Mucosa of stomach (tissue), 1 donor: ENCODE measurements at regions not wholly inside any gene's neighbourhood (a gene's known extent, or its start where the extent isn't known, plus 50 kb on each side); places are given as distances from the start of the nearest gene placed in this dataset.

Experiments
- H3K27me3 ChIP-seq: one replicate; pipeline ENCODE4 v1.7.0; 2013; ENCODE audit warnings: mild to moderate bottlenecking, low read length; ENCODE audit not compliant: control insufficient read depth, insufficient read depth
- H3K36me3 ChIP-seq: one replicate; pipeline ENCODE4 v1.7.0; 2013; ENCODE audit warnings: low read length; ENCODE audit not compliant: control insufficient read depth, insufficient read depth
- H3K4me1 ChIP-seq: one replicate; pipeline ENCODE4 v1.7.0; 2013; ENCODE audit warnings: mild to moderate bottlenecking, low read length; ENCODE audit not compliant: control insufficient read depth, insufficient read depth
- H3K4me3 ChIP-seq: one replicate; pipeline ENCODE4 v1.7.0; 2013; ENCODE audit warnings: low read length
- H3K9ac ChIP-seq: one replicate; pipeline ENCODE4 v1.7.0; 2013; ENCODE audit warnings: mild to moderate bottlenecking, low read length, moderate library complexity
- H3K9me3 ChIP-seq: one replicate; pipeline ENCODE4 v1.7.0; 2013; ENCODE audit warnings: mild to moderate bottlenecking, low read length, moderate library complexity; ENCODE audit not compliant: control insufficient read depth
- donor health status: Pancreatic carcinoma.

DNA sequence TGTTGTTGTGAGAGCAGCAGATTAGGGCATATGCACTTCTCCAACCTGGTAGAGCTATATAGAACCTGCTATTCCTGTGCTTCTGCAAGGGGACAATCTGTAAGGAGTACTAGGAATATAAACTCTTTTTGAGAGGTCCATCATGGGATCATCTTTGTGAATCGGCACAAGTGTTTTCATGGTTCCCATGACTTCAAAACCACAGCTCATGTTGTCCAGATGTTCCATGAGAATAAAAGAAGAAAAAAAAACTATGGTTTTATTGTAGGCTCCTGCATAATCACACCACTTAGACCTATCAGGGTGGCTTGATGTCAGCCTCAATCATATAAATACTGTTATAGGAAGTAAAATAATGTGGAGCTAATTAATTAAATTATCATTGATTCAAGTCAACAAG lies 311.4 kb upstream of the ATP2B1 start:
- no peak overlapping the region for H3K9ac ChIP-seq
- no peaks in the 10 kb centered on the region for H3K27me3 ChIP-seq
- no peak overlapping the region for H3K4me3 ChIP-seq
- no peaks in the 10 kb centered on the region for H3K9me3 ChIP-seq
- H3K36me3 ChIP-seq, result no peaks in the 10 kb centered on the region
- no peaks in the 10 kb centered on the region for H3K4me1 ChIP-seq

DNA sequence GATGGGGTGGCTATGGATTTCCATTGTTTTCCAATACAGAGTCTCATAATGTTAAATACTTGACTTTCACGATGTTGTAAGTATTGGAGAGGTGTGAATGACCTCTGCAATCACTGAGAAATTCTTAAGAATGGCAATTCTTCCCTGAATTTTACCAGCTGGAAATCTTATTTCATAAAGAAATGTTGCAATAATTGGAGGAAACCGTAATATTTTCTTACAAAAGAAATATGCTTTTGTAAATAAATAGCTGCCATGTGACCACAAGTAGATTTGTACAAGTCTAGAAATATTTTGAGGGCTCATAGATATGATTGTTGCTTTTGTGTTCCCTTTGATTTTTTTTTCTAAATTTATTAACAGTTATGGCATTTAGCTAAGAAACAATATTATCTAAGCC lies 308.7 kb upstream of the ATP2B1 start:
- H3K9me3 ChIP-seq, result no peaks in the 10 kb centered on the region
- H3K4me3 ChIP-seq, result no peak overlapping the region
- no peaks in the 10 kb centered on the region for H3K27me3 ChIP-seq
- no peak overlapping the region for H3K9ac ChIP-seq
- H3K4me1 ChIP-seq, result no peaks in the 10 kb centered on the region
- H3K36me3 ChIP-seq, result no peaks in the 10 kb centered on the region

DNA sequence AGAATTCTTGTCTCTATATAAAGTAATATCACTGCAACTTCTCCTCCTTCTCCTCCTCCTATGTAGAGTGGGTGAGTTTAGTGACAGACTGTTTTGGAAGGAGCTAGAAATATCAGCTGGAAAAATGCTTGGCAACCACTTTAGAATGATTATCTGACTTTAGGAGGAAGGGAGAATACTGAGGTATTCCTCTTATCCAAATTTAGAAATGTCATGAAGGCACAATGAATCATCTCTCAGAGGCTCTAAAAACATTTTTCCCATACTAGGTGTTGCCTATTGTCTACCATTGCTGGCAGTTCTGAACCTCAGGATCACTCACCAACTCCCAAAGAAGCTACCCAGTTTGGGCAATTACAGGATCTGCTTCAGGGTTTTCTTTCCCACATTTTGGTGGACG lies 306.6 kb upstream of the ATP2B1 start:
- no peak overlapping the region for H3K4me3 ChIP-seq
- H3K27me3 ChIP-seq, result no peaks in the 10 kb centered on the region
- no peaks in the 10 kb centered on the region for H3K36me3 ChIP-seq
- no peak overlapping the region for H3K9ac ChIP-seq
- H3K4me1 ChIP-seq, result no peaks in the 10 kb centered on the region
- no peaks in the 10 kb centered on the region for H3K9me3 ChIP-seq

DNA sequence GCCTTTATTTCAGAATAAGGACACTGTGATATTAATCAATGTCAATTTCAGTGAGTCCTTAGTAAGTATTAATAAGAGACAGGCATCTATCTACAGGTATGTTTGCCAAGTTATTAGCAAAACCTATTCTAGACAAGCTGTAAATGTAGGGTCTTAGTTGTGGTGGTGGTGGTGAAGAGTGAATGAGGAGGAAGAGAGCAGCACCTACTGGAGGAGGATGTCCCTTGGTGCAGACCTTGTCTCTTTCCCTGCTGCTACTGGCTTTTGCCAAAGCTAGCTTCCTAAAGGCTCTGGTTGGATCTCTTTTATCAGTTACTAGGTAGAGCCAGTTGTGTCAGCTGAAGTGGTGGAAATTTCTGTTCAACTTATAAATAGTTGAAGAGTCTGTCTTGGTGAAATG lies 304.8 kb upstream of the ATP2B1 start:
- H3K36me3 ChIP-seq, result no peaks in the 10 kb centered on the region
- no peaks in the 10 kb centered on the region for H3K9me3 ChIP-seq
- H3K9ac ChIP-seq, result no peak overlapping the region
- H3K4me3 ChIP-seq, result no peak overlapping the region
- H3K4me1 ChIP-seq, result no peaks in the 10 kb centered on the region
- H3K27me3 ChIP-seq, result no peaks in the 10 kb centered on the region

- Histone ChIP-seq H3K9me3 (no peaks in the 10 kb centered on the region), H3K36me3 (no peaks in the 10 kb centered on the region), H3K27me3 (no peaks in the 10 kb centered on the region), H3K4me1 (no peaks in the 10 kb centered on the region), H3K9ac (no peak overlapping the region), H3K4me3 (no peak overlapping the region)
Measured at GRCh38 chr12:90010089-90010488, 301.5 kb upstream of the ATP2B1 start.

DNA sequence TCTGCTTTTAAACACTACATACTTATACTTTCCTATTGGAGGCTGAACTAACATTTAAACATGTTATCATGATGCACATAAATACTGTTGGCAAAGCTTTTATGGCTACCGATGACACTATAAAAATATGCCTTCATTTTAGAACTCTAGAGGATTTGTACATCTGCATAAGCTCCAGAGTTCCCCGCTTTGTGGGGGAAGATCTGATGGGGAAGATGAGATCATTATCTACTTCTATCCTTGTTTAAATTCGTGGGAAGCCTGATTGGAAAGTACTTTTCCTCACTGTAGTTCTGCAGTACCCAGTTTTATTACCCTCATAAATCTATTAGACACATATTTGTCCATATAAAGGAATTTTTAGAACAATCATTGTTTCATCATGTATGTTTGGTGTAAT lies 299.6 kb upstream of the ATP2B1 start:
- Histone ChIP-seq H3K9ac (no peak overlapping the region), H3K9me3 (no peaks in the 10 kb centered on the region)

GRCh38 chr12:90004319-90005074 lies 295.9 kb upstream of the ATP2B1 start:
- Histone ChIP-seq H3K9ac (no peak overlapping the region), H3K4me3 (no peak overlapping the region), H3K9me3 (no peaks in the 10 kb centered on the region), H3K4me1 (no peaks in the 10 kb centered on the region), H3K27me3 (no peaks in the 10 kb centered on the region), H3K36me3 (no peaks in the 10 kb centered on the region)

More for the DNA sequence above, 299.6 kb upstream of the ATP2B1 start:
- Histone ChIP-seq H3K27me3 (no peaks in the 10 kb centered on the region), H3K4me3 (no peak overlapping the region), H3K4me1 (no peaks in the 10 kb centered on the region), H3K36me3 (no peaks in the 10 kb centered on the region)

GRCh38 chr12:90003688-90004087 lies 295.1 kb upstream of the ATP2B1 start:
- H3K9ac ChIP-seq, result no peak overlapping the region
- no peaks in the 10 kb centered on the region for H3K36me3 ChIP-seq
- no peaks in the 10 kb centered on the region for H3K9me3 ChIP-seq
- H3K4me1 ChIP-seq, result peaks cover 4% of the 10 kb centered on the region
- no peaks in the 10 kb centered on the region for H3K27me3 ChIP-seq
- no peak overlapping the region for H3K4me3 ChIP-seq

GRCh38 chr12:90000721-90001120 lies 292.1 kb upstream of the ATP2B1 start:
- no peaks in the 10 kb centered on the region for H3K9me3 ChIP-seq
- H3K4me1 ChIP-seq, result peaks cover 6% of the 10 kb centered on the region
- no peaks in the 10 kb centered on the region for H3K27me3 ChIP-seq
- H3K9ac ChIP-seq, result no peak overlapping the region
- no peaks in the 10 kb centered on the region for H3K36me3 ChIP-seq
- H3K4me3 ChIP-seq, result no peak overlapping the region

DNA sequence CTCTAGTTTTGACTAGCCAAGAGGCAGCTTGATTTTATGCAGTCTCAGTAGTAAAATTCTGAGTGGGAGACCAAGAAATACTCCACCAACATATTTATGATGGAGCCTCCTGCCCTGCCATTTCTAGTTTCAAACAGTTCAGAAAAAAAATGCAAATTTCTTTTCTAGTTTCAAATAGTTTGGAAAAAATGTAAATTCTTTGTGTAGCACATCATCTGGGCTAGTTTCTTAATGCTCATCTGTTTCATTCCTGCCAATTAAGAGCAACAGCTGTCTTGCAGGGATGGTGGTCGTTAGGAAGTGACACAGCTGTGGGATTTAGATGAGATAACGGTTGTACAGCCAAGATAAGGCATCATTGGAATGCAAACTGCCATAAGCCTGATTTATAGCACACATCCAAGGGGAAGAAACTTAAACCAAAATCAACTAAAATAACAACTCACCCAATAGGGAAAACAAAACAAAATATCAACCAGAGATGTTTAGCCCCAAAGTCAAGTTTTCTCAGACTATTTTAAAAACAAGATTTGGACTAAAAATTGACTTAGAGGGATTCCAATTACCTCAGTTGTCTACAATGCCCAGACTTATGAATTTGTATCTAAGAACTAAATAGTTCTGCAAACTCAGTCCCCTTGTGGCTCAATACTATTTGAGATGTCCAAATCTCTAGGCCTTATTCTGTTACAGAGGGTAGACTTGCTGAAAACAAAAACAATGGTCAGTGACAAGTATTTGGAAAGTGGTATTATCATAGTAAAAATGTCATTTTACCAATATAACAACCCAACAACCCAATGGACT lies 291.3 kb upstream of the ATP2B1 start:
- Histone ChIP-seq H3K9me3 (no peaks in the 10 kb centered on the region), H3K36me3 (no peaks in the 10 kb centered on the region), H3K4me3 (no peak overlapping the region), H3K27me3 (no peaks in the 10 kb centered on the region), H3K9ac (no peak overlapping the region), H3K4me1 (peaks cover 6% of the 10 kb centered on the region)

DNA sequence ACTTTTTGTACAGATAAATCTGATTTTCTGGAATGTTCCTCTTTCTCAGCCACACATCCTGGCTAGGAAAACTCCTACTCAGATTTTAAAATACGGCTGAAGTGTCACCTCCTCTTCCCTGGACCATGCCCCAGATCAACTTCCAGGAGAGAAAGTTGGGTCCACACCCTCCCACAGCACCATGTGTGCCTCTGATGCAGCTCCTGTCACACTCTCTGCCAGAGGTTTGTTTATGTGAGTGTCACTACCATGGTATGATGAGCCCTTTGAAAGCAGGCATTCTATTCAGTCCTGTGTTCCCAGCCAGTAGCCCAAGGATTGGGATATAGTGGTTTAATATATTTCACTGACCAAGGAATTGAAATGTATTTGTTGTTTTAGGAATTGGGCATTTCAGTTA lies 287.2 kb upstream of the ATP2B1 start:
- peaks cover 6% of the 10 kb centered on the region for H3K4me1 ChIP-seq

DNA sequence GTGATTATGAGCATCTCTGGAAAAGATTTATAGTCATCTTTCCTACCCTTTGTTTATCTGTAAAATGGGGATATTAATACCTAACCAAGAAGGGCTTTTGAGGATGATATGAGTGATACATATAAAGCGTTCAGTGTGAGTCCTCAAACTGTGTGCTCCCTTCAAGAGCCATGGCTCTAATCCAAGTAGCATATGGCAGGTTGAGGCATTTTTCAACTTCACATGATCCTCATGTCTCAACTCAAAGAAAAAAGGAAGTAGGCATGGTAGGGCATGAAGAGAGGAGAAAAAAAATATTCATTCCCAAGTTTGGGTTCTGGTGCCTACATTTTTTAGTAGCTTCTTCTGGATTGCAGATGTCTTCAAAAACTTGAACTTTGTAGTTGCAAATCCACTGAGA lies 286.3 kb upstream of the ATP2B1 start:
- peaks cover 6% of the 10 kb centered on the region for H3K4me1 ChIP-seq

More for the DNA sequence above, 287.2 kb upstream of the ATP2B1 start:
- Histone ChIP-seq H3K27me3 (no peaks in the 10 kb centered on the region), H3K4me3 (no peak overlapping the region), H3K36me3 (no peaks in the 10 kb centered on the region), H3K9me3 (no peaks in the 10 kb centered on the region), H3K9ac (no peak overlapping the region)

More for the DNA sequence above, 286.3 kb upstream of the ATP2B1 start:
- Histone ChIP-seq H3K9me3 (no peaks in the 10 kb centered on the region), H3K9ac (no peak overlapping the region), H3K36me3 (no peaks in the 10 kb centered on the region), H3K27me3 (no peaks in the 10 kb centered on the region), H3K4me3 (no peak overlapping the region)
